ENCODE measurements at regions not wholly inside any gene's neighbourhood (a gene's known extent, or its start where the extent isn't known, plus 50 kb on each side); places are given as distances from the start of the nearest gene placed in this dataset.
"Not testable (repeated sequence)": the region's sequence is repeated elsewhere in the genome, so short reads cannot be mapped to it uniquely, and the experiment has no call there.

DNA sequence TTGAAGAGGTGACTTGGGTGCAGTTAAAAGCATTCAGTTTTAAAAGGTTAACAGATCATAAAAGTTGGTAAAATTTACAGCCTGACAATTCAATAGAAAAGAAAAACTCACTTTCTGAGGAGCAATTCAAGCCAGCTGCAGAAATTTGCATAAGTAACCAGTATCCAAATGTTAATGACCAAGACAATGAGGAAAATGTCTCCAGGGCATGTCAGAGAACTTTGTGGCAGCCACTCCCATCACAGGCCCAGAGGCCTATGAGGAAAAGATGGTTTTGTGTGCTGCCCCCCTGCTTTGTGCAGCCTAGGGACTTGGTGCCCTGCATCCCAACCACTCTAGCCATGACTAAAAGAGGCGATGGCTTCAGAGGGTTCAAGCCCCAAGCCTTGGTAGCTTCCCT lies 1406.5 kb upstream of the ACO1 start:
- DNase-seq = no peak

DNA sequence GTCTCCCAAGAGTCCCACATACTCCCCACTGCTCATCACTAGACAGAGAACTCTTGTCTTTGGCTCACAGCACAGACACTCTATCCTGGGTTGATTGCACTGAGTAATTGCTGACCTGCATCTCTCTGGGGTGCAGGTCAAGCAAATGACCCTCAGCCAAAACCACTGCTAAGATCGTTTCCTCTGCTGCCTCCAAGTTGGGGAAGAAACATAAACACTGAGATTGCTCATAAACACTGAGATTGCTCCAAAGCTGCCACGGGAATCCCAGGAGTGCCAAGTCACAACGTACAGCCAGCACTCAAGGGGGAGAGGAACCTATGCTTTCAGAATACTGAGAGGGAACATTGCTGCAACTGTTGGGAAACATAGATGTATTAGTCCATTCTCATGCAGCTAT lies 1402.1 kb upstream of the ACO1 start:
- no peak for DNase-seq

DNA sequence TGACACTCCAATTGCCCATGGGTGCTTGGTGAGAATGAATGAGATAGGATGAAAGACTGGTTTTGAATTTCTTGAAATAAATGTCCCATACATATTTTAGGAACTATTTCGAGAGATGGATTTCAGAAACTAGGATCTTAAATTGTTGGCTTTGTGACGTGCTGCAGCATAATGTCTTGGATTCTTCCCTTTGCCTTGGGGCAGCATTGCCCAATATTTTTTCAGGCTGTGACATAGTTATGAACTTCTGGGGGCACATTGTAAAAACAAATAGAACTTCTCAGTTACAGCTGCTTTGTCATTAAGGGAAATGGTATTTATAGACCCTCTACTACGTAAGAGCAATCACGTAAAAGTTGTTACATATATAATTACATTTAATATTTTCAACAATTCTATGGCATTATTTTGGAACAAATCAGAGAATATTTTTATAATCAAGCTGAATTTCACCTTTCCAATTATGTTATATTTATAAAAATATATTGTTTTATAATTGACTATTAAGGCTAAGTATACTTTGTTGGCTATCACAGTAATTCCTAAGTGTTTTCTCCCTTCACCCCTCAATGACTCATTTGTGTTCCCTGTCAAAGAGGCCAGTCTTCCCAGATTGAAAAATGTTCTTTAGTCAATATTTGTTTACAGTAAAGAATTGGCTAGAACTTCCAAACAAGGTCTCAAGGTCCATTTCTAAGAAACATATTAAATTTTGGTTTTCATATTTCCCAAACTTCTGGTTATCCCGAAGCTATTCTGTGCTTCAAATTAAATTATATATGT lies 1388.3 kb upstream of the ACO1 start:
- DNase-seq = no peak

- no peak for DNase-seq
Observed at GRCh38 chr9:30996761-30997160, 1387.7 kb upstream of the ACO1 start.

DNA sequence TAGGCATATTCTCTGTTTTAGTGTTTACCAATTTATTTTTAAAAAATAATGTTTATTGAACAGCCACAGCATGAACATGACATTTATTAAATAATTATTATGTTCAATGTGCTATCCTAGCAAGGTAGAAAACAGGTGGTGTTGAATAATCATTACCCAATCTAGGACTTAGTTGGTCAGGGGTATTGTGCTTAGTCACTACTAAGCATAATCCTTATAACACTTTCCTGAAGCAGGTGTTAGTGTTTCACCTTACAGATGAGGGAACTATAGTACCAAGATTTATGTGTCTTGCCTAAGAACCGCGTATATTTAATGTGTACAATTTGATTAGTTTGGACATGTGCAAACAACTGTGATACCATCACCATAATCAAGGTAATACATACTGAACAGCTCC lies 1387.2 kb upstream of the ACO1 start:
- DNase-seq = no peak

DNA sequence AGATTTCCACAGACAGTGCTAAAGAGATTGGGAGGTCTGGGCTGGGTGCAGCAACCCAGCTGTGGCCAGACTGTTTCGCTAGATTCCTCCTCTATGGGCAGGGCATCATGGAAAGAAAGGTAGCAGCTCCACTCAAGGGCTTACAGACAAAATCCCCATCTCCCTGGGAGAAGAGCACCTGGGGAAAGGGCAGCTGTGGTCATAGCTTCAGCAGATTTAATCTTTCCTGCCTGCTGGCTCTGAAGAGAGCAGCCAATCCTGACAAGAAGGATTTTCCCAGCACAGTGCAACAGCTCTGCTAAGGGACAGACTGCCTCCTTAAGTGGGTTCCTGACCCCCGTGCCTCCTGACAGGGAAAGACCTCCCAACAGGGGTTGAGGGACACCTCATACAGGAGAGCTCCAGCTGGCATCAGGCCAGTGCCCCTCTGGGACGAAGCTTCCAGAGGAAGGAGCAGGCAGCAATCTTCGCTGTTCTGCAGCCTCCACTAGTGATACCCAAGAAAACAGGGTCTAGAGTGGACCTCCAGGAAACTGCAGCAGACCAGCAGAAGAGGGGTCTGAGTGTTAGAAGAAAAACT lies 1379.3 kb upstream of the ACO1 start:
- no peak for DNase-seq

GRCh38 chr9:31013371-31013770 lies 1371.1 kb upstream of the ACO1 start:
- DNase-seq = no peak

DNA sequence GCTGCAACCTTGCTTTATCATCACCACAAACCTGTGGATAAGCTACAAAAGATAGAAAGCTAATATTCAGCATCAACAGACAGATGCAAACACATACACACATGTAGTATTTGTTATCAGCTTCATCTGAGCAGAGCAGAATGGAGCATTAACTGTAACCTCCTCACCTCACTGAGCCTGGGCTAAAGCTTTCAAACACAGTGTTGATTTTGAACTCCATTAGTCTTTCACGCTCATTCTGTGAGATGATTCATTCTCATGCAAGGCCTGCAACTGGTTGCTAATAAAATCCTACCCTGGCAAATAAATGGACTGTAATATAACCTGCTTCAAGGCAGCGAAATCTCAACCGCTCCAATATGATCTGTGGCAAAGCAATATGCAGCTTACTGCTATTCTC lies 1360.6 kb upstream of the ACO1 start:
- no peak for DNase-seq

DNA sequence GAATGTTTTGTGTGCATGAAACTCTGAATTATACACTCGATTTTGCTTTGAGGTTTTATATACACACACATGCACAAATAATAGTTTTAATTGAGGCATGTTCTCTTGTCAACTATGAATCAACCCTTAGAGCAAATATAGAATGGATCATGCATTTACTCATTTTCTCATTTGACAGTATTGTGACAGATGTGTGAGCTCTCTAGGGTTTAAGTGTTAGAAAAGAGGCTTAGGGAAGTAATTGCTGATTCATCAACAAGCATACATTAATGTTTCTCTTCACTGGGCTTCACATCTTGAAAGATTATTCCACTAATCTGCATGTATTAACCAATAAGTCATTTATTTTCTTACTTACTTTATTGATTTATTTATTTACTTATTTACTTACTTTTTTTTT lies 1356.8 kb upstream of the ACO1 start:
- no peak for DNase-seq

GRCh38 chr9:31028137-31028536 lies 1356.3 kb upstream of the ACO1 start:
- DNase-seq = no peak

DNA sequence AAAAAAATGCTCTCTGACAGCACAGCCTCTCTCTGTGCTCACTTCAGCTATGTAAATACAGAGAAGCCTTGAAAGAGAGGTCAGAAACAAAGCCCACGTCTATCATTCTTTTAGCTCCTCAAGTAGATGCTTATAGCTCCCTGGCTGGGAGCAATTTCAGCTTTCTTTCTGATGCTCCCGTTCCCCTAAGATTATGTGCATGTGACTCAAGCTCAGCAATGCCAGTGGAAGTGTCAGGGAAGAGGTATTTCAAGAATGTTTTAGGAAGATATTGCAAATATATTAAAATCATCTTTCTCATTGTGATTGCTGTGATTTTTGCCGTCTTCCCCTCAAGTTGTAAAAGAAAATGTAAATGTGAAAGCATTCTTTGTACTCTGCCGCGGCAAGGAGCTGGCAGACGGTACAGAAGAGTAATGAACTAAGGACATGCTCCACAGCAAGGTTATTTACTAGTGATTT lies 1353.7 kb upstream of the ACO1 start:
- no peak for DNase-seq

GRCh38 chr9:31032206-31032605 lies 1352.2 kb upstream of the ACO1 start:
- no peak for DNase-seq

DNA sequence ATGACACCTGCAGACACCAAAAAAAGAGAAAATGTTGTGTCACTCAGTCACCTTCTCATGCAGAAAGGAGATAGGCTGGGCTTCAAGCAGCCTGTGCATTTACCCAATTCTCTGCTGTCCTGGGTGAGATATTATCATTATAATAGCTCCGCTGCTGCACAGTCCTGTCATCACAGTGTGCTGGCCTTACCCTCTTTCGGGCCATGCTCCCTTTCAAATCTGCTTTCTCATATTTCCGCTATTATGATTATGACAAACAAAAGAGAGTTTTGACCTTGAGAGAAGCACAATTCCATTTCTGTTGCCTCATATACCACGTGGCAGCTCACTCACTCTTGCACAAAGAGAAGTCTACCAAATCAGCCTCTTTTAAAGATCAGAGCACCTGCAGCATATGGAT lies 1350.1 kb upstream of the ACO1 start:
- no peak for DNase-seq

- DNase-seq = no peak
Observed at GRCh38 chr9:31040564-31040963, 1343.9 kb upstream of the ACO1 start.

DNA sequence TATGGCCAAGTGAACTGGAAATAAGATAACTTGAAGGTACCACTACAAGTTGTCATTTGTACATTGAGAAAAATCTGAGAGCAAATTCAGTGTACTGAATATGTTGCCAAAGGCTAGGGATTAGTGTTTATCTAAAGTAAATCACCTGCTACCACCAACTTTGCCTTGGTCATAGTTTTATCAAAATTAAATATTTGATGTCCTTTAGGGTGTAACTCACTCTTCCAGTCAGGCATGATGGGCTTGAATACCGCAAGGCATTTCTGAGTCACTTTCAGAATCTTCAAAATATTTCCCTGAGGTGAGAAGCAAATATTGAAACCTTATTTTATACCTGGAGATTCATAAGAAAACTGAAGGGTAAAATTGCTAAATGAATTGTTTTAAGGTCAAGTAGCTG lies 1338.6 kb upstream of the ACO1 start:
- no peak for DNase-seq

- not testable (repeated sequence) for DNase-seq
Observed at GRCh38 chr9:31061592-31061991, 1322.9 kb upstream of the ACO1 start.

- DNase-seq = no peak
Observed at GRCh38 chr9:31065691-31066090, 1318.8 kb upstream of the ACO1 start.

GRCh38 chr9:31067418-31067817 lies 1317.0 kb upstream of the ACO1 start:
- no peak for DNase-seq

- DNase-seq = no peak
Observed at GRCh38 chr9:31071606-31072286, 1312.7 kb upstream of the ACO1 start.

GRCh38 chr9:31078175-31078574 lies 1306.3 kb upstream of the ACO1 start:
- DNase-seq = no peak

DNA sequence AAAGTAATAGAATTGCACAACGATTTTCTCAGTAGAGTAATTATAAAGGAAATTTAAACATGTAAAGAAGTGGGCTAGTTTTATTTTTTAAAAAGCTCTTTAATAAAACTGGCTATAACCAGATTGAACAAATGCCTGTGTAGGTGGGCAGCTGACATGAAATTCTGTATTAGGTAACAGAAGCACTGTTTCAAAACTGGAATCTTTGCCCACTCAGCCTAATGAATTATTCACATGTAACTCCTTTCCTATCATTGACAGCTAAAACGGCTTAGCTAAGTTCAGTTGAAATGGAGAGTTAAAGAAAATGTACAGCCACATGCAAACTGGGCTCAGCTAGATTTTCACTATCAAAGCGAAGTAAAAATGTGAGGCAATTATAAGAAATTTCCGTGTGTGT lies 1300.1 kb upstream of the ACO1 start:
- DNase-seq = no peak

DNA sequence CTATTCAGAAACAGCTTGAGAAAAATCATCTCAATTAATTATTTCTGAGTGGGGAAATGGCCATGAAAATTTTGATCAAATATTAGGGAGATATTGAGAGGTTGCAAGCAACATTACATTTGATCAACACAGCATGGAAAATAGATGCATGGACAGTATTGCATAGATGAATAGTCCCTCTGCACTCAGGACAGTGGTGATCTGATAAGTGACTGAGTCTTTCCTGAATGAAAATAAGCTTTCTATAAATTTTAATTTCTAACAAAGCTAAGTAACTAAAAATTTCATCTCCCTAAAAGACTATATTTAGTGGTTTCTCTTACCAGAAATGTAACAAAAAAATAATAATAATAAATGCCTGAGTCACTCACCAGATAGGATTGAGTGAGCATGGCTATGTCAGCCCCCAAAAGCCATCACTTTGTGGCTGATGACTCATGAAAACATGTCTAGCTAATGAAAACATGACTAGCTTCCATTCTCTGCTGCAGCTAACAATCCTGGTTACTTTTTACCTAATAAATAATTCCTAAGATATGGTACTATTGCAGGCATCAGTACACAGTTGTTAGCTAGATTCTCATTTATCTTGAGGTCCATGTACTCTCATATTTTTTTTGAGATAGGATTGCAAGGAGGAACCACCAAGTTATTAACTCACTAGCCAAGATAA lies 1294.8 kb upstream of the ACO1 start:
- DNase-seq = no peak

GRCh38 chr9:31100311-31100710 lies 1284.1 kb upstream of the ACO1 start:
- no peak for DNase-seq

DNA sequence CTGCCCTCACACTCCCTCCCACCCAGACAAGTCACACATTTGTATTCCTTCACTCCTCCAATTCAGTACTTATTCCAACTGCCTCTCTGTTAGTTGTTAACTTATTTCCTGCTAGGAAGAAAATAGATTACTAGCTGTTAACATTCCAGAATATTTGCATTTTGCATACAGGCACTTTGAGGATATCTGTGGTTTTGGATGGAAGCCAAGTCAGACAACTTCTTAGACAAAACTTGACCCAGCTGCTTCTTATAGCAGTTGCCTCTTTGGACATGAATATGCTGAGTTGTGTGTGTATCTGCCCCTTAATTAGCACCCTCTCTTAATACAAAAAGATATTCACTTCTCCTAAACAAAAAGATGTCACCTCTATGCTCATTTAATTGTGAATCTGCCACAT lies 1280.6 kb upstream of the ACO1 start:
- DNase-seq = no peak
